Ectodermal cell (in vitro differentiated cells): ENCODE measurements at regions not wholly inside any gene's neighbourhood (a gene's known extent, or its start where the extent isn't known, plus 50 kb on each side); places are given as distances from the start of the nearest gene placed in this dataset.

Experiments
- H3K27ac ChIP-seq: 2 replicates; pipeline ENCODE4 v1.7.0; 2013; ENCODE audit warnings: mild to moderate bottlenecking, low read depth, low read length; ENCODE audit not compliant: insufficient read depth, poor library complexity, severe bottlenecking
- H3K27me3 ChIP-seq: 2 replicates; pipeline ENCODE4 v1.7.0; 2013; ENCODE audit warnings: mild to moderate bottlenecking, low read length; ENCODE audit not compliant: insufficient read depth, control insufficient read depth, poor library complexity, severe bottlenecking
- H3K36me3 ChIP-seq: one replicate; pipeline ENCODE4 v1.7.0; 2013; ENCODE audit warnings: low read length; ENCODE audit not compliant: control insufficient read depth, insufficient read depth
- H3K4me1 ChIP-seq: one replicate; pipeline ENCODE4 v1.7.0; 2013; ENCODE audit warnings: low read length; ENCODE audit not compliant: control insufficient read depth, insufficient read depth
- H3K4me3 ChIP-seq: 2 replicates; pipeline ENCODE4 v1.7.0; 2013; ENCODE audit warnings: low read depth, low read length, control low read depth; ENCODE audit not compliant: insufficient read depth
- H3K9me3 ChIP-seq: 2 replicates; pipeline ENCODE4 v1.7.0; 2013; ENCODE audit warnings: mild to moderate bottlenecking, low read length, moderate library complexity; ENCODE audit not compliant: control insufficient read depth
- WGBS, 2 experiments: methylation state at CpG; one replicate each; pipeline ENCODE4 v1.1.7; 2013; ENCODE audit warnings: missing lambda C conversion rate in 2 of 2; 5-methylcytosine and 5-hydroxymethylcytosine counted together

DNA sequence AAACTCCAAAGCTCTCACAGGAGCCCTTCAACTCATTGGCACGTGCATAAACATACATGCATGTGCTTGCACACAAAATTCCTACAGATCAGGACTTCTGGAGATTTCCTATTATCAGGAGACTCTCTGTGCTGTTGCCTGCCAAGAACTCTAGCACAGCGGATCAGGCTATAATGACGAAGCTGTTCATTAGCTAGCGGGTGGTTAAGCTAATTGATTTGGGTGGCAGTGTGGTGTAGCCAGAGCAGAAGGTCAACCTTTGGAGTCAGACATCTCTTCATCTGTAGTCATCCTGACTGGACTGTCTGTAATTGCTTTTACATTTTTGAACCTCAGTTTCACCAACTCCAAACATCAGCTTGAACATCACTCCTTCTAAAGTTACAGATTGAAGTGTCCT, 69.0 kb downstream of the KIF2B start:
- no peaks in the 10 kb centered on the region for H3K36me3 ChIP-seq
- H3K4me1 ChIP-seq = no peaks in the 10 kb centered on the region
- H3K27me3 ChIP-seq = no peaks in the 10 kb centered on the region
- no peak overlapping the region for H3K4me3 ChIP-seq
- H3K9me3 ChIP-seq = no peaks in the 10 kb centered on the region
- WGBS, 2 experiments = 90 to 96% methylated on average over 4 of the region's 4 CpGs
- H3K27ac ChIP-seq = no peak overlapping the region

DNA sequence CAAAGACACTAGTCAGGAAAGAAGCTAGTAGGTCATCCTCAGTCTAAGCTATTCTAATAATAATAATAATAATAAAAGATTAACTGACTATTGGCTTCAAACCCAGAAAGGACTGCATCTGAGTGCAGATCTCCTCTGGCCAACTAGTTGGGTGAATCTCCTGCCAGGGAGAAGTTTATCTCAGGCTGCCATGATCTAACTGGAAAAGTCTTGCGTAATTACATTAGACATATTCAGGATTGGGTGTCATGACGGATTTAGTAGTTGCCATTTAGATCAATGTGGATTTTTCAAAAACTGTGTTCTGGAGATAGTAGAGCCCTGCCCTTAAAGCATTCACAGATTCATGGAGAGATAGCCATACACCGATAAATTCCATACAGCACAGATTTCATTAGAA, 69.5 kb downstream of the KIF2B start:
- 94 to 100% methylated on average over 3 of the region's 3 CpGs for WGBS, 2 experiments

DNA sequence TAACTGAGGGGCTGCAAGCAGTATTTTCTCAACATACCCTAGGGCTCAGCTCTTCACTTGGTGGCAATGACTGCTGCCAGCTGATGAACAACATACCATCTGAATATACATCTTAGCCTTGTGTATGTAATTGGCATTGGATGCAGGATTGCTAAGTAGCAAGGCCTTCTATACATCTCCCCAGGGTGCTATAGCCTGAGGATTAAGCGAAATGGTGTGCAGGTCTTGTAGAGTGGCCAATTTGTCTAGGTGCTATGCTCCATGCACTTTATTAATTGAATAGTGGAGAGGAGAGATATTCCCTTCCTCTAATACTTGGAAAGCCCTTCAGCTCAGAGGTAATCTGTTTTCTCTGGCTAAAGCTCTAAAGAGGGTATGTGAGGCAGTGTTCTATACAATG, 71.9 kb downstream of the KIF2B start:
- H3K27ac ChIP-seq = no peak overlapping the region
- H3K27me3 ChIP-seq = no peaks in the 10 kb centered on the region
- 47 to 55% methylated on average over 1 of the region's 1 CpG for WGBS, 2 experiments
- H3K36me3 ChIP-seq = no peaks in the 10 kb centered on the region
- H3K9me3 ChIP-seq = no peaks in the 10 kb centered on the region
- H3K4me1 ChIP-seq = no peaks in the 10 kb centered on the region
- no peak overlapping the region for H3K4me3 ChIP-seq

More for the DNA sequence above, 69.5 kb downstream of the KIF2B start:
- Histone ChIP-seq H3K27me3 (no peaks in the 10 kb centered on the region), H3K36me3 (no peaks in the 10 kb centered on the region), H3K27ac (no peak overlapping the region), H3K4me3 (no peak overlapping the region), H3K4me1 (no peaks in the 10 kb centered on the region), H3K9me3 (no peaks in the 10 kb centered on the region)

DNA sequence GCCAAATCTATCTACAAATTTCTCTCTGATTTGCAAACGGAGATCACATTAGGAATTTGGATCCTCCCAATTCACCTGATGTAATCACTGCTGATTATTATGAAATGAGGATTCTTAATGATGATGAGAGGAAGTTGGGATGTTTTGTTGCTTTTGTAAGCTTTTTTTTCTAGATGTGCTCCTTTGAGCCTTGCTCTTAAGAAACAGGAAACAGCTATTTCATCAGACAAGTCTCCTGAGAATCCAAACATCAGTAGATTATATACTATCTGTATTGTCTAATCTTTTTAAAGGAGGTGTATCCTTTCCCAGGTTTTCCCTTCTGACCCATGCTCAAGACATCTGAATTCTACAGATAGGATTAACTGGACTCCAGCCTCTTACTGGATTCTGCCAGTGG, 73.3 kb downstream of the KIF2B start:
- no peak overlapping the region for H3K4me3 ChIP-seq
- no peaks in the 10 kb centered on the region for H3K36me3 ChIP-seq
- WGBS, 2 experiments = 67 to 100% methylated on average over 1 of the region's 1 CpG
- no peaks in the 10 kb centered on the region for H3K27me3 ChIP-seq
- H3K27ac ChIP-seq = no peak overlapping the region
- no peaks in the 10 kb centered on the region for H3K4me1 ChIP-seq
- no peaks in the 10 kb centered on the region for H3K9me3 ChIP-seq

DNA sequence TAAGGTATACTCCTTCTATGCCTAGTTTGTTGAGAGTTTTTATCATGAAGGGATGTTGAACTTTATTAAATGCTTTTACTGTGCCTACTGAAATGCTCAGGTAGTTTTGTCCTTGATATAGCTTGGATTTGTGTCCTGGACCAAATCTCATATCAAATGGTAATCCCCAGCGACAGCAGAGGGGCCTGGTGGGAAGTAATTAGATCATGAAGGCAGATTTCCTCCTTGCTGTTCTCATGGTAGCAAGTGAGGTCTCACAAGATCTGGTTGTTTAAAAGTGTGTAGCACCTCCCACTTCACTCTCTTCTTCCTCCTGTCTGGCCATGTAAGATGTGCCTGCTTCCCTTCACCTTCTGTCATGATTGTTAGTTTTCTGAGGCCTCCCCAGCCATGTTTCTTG, 78.2 kb downstream of the KIF2B start:
- Histone ChIP-seq H3K27me3 (no peaks in the 10 kb centered on the region), H3K9me3 (no peaks in the 10 kb centered on the region), H3K36me3 (no peaks in the 10 kb centered on the region), H3K4me1 (no peaks in the 10 kb centered on the region), H3K4me3 (no peak overlapping the region), H3K27ac (no peak overlapping the region)
- WGBS, 2 experiments = 89 to 100% methylated on average over 1 of the region's 1 CpG

DNA sequence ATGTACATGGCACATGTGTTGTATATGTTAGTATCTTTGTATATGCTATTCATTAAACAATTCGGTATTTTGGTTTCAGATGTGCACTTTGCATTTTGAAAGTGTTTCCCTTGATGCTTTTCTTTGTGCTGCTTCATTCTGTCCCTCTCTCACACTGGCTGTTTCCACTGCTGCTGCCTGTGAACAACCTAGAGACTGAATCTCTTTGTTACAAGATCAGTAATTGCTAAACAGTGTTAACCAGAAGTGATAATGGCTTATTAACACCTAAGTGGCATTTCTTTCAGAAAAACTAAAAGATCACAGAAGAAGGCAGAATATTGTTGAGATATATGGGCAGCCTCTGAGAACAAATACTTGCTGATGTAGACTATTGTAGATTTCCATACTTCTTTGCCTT, 84.7 kb downstream of the KIF2B start:
- Histone ChIP-seq H3K27me3 (no peaks in the 10 kb centered on the region), H3K27ac (no peak overlapping the region), H3K36me3 (no peaks in the 10 kb centered on the region), H3K4me3 (no peak overlapping the region), H3K9me3 (no peaks in the 10 kb centered on the region), H3K4me1 (no peaks in the 10 kb centered on the region)
- 73 to 92% methylated on average over 1 of the region's 1 CpG for WGBS, 2 experiments

DNA sequence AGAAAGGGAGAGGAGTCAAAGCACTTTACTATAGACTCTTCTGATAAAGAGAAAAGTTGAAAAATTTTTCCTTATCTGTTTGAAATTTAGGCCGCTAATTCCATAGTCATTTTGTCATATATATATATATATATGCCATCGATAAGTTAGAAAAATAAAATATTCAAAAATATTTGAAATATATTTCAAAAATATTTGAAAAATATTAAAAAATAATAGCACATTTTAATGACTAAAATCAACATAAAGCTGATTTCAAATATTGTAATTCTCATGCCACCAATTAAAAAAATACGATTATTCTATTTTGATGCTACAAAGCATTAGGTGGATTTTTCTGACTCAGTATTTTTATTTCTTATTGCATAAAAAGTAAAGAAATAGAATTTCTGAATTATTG, 87.1 kb downstream of the KIF2B start:
- Histone ChIP-seq H3K36me3 (no peaks in the 10 kb centered on the region), H3K9me3 (no peaks in the 10 kb centered on the region), H3K4me3 (no peak overlapping the region), H3K27ac (no peak overlapping the region), H3K27me3 (no peaks in the 10 kb centered on the region), H3K4me1 (no peaks in the 10 kb centered on the region)
- WGBS, 2 experiments = no CpG with 5 or more reads among the region's 3 CpGs

DNA sequence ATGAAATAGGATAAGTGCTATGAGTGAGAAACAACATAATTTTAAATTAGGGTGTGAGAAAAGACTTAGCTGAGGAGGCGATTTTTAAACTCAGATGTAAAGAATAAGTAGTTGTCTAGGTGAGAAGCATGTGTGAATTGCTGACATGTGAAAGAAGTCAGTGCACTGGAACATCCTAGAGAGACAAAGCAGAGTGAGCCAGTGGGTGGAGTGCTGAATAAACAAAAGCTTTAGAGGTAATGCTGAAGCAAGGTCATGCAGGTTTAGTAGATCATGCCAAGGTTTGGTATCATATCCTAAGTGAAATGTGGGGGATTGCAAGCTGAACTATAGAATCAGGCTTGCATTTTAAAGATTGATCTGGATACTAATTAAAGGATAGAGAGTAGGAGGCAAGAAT, 89.4 kb downstream of the KIF2B start:
- no peak overlapping the region for H3K27ac ChIP-seq
- H3K36me3 ChIP-seq = no peaks in the 10 kb centered on the region
- WGBS, 2 experiments = 84 to 86% methylated on average over 1 of the region's 1 CpG
- no peaks in the 10 kb centered on the region for H3K4me1 ChIP-seq
- no peaks in the 10 kb centered on the region for H3K27me3 ChIP-seq
- no peak overlapping the region for H3K4me3 ChIP-seq
- H3K9me3 ChIP-seq = no peaks in the 10 kb centered on the region

DNA sequence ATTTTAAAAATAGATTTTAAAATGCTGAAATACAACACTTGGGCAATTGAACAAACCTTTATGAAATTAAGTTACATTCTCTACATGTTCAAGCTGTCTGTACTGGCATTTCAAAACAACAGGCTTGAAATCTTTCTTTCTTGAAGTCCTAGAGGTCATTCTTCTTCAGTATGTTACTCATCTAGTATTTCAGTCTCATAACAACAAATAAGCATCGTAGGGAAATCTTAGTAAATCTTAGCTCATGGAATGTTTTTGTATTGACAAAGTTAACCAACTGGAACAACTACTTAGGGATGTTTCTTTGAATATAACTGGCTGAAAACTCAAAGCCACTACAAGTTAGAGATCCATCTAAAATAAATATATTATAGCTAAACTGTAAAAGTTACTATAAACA, 96.6 kb downstream of the KIF2B start:
- Histone ChIP-seq H3K9me3 (no peaks in the 10 kb centered on the region), H3K4me3 (no peak overlapping the region), H3K27me3 (no peaks in the 10 kb centered on the region), H3K27ac (no peak overlapping the region), H3K36me3 (no peaks in the 10 kb centered on the region), H3K4me1 (peaks cover 5% of the 10 kb centered on the region)
- WGBS, 2 experiments = 100% methylated on average over 1 of the region's 1 CpG; no CpG with 5 or more reads in 1 of the 2 experiments

DNA sequence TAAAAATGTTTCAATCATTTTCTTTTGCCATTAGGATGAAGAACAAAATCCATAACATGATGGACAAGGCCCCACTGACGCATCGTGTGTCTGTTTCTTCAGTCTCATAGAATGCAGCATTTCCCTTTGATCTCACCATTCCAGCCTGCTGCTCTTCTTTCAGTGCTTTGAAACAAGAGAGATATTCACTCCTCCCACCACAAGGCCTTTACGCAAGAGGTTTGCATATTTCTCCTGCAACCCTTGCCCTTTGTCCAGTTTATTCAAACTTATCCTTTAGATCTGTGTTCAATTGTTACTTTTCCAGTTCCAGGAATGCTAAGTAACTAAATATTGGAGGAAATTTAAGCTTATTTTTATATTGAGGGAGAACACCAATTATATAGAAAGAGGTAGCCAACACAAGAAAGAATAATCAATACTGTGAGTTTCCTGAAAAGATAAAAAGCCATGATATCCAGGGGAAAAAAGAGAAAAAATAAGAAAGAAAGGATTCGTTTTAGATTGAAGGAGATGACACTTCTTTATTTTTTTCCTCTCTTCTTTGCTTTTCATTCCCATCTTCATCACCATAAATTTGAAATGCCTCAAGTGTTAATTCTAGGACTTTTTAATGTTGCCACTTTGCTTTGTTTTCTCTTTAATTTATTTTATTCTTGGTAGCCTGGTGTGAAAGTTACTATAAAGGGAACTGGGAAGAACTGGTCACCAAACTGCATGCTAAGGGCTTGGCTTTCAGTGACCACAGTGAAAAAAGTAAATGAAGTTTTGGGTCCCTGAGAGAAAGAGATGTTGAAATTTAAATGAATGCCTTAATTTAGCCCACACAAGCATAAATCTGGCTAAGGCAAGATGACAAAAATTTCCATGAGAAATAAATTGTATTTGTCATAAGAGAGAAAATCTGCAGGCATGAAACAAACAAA, 102.1 kb downstream of the KIF2B start:
- WGBS, 2 experiments = 16 to 24% methylated on average over 3 of the region's 4 CpGs
- Histone ChIP-seq H3K9me3 (no peaks in the 10 kb centered on the region), H3K4me3 (no peak overlapping the region), H3K27ac (peak overlapping the region; percentile 84), H3K4me1 (peaks cover 12% of the 10 kb centered on the region), H3K36me3 (no peaks in the 10 kb centered on the region), H3K27me3 (no peaks in the 10 kb centered on the region)
